ENCODE measurements at regions not wholly inside any gene's neighbourhood (a gene's known extent, or its start where the extent isn't known, plus 50 kb on each side); places are given as distances from the start of the nearest gene placed in this dataset.

DNA sequence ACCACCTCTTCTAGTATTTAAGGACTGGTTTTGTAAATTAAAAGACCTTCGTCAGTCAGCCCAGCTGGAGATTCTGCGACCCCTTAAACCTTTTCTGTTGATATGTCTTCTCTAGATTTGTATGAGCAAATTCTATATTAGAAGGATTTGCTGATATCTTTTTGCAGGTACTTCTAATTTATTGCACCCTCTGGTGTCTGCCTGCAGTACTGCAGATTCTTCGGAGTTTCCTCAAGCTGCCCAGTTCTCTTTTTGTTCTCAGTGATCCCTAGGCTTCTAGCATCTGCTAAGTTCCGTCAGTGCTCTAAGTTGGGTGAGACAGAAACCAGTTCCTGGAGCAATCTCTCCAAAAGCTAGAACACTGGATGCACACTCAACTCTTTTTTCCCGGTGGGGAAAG, 545.2 kb downstream of the C4orf33 start:
- H3K4me3 ChIP-seq (ENCODE audit: low read depth, low read length), result no peak overlapping the region

- no peak overlapping the region for H3K4me3 ChIP-seq (ENCODE audit: low read depth, low read length)
Observed at GRCh38 chr4:129645461-129645860, 549.5 kb downstream of the C4orf33 start.

DNA sequence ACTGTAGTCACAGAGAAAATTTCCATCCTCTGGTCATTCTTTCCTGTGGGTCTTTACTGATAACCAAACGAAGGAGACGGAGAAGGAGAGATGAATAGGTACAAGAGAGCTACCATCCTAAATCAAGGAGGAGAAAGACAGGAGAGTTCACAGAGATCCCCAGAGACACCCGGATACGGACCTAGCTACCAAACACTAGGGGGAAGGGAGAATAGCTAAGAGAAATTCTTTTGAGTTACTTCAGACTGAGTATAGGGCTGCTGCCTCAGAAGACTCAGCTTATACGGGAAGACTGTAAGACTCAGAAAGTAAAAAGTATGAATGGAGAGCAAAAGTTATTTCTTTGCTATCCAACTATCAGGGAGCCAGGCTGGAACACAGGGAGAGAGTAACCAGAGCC, 572.1 kb downstream of the C4orf33 start:
- H3K4me3 ChIP-seq (ENCODE audit: low read depth, low read length), result no peak overlapping the region

DNA sequence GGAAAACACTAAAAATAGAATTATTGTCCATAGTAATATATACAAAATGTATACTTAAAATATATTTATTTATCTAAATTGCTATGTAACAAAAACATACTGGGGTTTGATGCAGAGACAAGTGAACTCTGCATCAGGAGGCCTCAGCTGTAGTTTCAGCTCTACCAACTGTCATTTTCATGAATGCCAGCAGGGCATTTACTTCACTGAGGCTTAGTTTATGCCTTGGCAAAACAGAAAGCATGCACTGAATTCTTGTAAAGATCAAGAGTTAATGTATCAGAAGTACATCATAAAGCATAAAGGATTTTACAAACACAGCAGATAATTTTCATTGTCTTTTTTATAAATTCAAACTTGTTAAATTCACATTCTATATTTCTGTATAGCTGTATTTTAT, 577.0 kb downstream of the C4orf33 start:
- no peak overlapping the region for H3K4me3 ChIP-seq (ENCODE audit: low read depth, low read length)

- no peak overlapping the region for H3K4me3 ChIP-seq (ENCODE audit: low read depth, low read length)
Observed at GRCh38 chr4:129675036-129675435, 579.1 kb downstream of the C4orf33 start.

DNA sequence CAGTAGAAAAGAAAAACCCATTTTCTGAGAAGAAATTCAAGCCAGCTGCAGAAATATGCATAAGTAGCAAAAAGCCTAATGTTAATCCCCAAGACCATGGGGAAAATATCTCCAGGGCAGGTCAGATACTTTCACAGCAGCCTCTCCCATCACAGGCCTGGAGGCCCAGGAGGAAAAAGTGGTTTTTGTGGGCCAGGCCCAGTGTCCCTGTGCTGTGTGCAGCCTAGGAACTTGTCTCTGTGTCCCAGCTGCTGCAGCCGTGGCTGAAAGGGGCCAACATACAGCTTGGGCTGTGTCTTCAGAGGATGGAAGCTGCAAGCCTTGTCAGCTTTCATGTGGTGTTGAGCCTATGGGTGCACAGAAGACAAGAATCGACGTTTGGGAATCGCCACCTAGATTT, 581.0 kb downstream of the C4orf33 start:
- no peak overlapping the region for H3K4me3 ChIP-seq (ENCODE audit: low read depth, low read length)

GRCh38 chr4:129682586-129682985, 586.6 kb downstream of the C4orf33 start:
- no peak overlapping the region for H3K4me3 ChIP-seq (ENCODE audit: low read depth, low read length)

DNA sequence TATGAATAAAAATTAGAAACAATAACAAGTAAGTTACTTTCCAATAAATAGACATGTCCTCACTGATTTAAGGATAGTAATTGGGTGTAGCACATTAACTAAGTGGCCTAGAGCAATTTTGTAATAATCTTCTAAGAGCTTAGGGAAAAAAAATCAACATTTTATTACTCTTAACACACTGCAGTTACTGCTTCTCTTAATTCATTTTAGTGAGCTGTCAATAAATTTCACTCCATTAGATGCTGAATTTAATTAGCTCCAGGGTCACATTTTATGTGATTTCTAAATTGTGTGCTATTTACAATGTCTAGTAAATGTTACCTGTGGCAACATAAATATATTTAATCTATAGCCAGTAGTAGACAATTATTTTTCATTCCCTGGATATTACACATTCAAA, 612.0 kb downstream of the C4orf33 start:
- no peak overlapping the region for H3K4me3 ChIP-seq (ENCODE audit: low read depth, low read length)

GRCh38 chr4:129708784-129709183, 612.8 kb downstream of the C4orf33 start:
- no peak overlapping the region for H3K4me3 ChIP-seq (ENCODE audit: low read depth, low read length)

DNA sequence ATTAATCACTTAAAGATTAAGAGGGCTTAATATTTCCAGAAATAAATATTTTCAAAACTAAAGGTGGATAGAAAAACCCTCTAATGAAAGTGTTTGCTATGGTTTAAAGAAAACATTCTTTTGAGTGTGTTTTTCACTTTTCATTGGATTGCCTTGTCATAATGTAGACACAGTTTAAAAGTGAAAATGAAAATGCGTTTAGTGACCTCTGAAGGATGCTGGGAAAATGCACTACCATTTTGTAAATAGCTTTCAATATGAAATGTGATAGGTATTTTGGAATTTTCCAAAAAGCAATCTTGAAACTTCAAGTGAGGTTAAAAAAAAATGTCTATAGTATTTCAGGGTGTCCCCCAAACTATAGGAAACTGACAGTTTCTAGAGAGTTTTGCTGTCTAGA, 642.2 kb downstream of the C4orf33 start:
- no peak overlapping the region for H3K4me3 ChIP-seq (ENCODE audit: low read depth, low read length)

DNA sequence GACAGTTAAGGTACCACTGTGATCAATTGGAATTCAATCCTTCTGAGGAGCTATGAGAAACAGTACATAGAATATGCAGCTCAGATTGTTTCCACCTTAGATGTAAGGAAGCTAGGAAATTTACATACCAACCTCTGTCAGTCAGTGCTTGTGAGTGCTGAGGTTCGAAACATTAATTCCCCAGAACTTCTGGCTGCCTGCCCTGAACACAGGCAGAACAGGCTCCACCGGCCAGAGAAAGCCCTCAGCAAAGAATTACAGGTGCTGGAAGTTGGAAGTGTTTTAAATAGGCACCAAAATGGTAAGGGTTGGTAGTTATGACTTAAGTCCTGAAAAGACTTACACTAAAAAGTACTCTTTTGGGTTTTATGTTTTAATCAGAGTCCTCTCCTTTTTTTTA, 651.8 kb downstream of the C4orf33 start:
- no peak overlapping the region for H3K4me3 ChIP-seq (ENCODE audit: low read depth, low read length)

GRCh38 chr4:129748991-129749390, 653.0 kb downstream of the C4orf33 start:
- no peak overlapping the region for H3K4me3 ChIP-seq (ENCODE audit: low read depth, low read length)

- H3K4me3 ChIP-seq (ENCODE audit: low read depth, low read length), result no peak overlapping the region
Observed at GRCh38 chr4:129751646-129752045, 655.7 kb downstream of the C4orf33 start.

GRCh38 chr4:129783596-129783995, 687.6 kb downstream of the C4orf33 start:
- H3K4me3 ChIP-seq (ENCODE audit: low read depth, low read length), result no peak overlapping the region

GRCh38 chr4:129788486-129788885, 692.5 kb downstream of the C4orf33 start:
- H3K4me3 ChIP-seq (ENCODE audit: low read depth, low read length), result no peak overlapping the region

DNA sequence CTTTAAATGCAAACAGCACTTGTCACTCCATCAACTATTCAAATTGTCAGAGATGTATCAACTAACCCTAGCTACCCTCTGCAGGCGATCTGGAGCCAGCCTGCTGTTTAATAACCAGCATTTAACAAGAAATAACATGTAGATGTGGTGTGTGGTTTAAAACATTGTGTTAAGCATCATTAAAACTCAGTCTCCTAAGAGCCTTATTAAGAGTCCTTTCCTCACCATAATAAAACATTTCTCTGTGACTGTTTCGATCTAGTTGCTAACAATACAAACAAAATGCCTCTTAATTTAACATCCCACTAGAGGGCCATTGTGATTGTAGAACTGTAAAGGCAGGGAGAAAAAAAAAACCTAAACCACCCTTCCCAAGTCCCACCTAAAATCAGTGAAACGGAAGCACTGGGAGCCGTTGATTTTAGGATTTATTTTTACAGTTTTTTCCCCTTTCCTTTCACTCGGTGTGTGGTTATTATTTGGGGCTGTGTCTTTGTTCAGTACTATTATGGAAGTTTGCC, 708.6 kb downstream of the C4orf33 start:
- no peak overlapping the region for H3K4me3 ChIP-seq (ENCODE audit: low read depth, low read length)

- H3K4me3 ChIP-seq (ENCODE audit: low read depth, low read length), result no peak overlapping the region
Observed at GRCh38 chr4:129806986-129807385, 711.0 kb downstream of the C4orf33 start.

DNA sequence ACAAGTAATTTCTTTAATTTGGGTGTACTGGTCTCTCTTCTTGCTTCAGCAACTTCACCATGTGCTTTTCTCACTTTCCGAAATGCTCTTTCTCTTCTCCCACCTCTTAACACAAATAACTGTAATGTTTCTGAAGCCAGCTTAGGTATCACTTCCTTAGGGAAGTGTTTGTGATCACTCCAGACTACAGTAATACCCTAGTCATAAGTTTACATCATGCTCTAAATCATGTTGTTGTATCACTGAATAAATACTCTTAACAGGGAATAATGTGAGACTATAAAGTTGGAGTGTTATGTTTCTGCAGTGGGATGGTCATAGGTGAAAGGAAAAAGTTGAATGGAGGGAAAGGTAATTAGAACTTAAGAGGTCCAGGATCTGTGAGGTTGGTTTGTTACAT, 712.3 kb downstream of the C4orf33 start:
- H3K4me3 ChIP-seq (ENCODE audit: low read depth, low read length), result no peak overlapping the region

DNA sequence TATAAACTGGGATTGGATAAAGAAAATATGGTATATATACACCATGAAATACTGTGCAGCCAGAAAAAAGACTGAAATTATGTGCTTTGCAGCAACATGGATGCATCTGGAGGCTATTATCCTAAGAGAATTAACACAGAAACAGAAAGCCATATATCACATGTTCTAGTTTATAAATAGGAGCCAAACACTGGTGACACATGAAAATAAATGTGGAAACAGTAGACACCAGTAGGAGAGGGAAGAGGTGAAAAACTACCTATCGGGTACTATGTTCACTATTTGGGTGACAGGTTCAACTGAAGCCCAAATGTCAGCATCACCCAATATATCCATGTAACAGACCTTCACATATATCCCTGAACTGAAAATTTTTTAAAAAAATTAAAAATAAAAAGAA, 725.1 kb downstream of the C4orf33 start:
- H3K4me3 ChIP-seq (ENCODE audit: low read depth, low read length), result no peak overlapping the region

DNA sequence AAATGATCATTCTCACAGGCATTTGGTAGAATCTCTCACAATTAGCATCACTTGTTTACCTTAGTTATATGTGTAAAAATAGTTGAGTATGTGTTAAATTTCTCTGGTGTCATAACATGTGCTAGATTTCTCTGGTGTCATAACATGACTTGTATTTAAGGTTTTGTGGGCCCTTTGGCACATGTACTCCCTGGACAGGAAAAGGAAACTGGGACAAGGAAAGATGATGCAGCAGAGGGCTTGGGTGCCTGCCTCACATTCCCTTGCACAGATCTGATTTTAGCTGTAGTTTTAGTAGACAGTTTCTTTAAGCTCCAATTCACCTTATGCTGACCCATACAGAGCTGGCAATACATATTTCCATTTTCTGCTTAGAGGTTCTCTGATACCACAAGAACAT, 726.0 kb downstream of the C4orf33 start:
- H3K4me3 ChIP-seq (ENCODE audit: low read depth, low read length), result no peak overlapping the region

GRCh38 chr4:129822701-129823100, 726.7 kb downstream of the C4orf33 start:
- no peak overlapping the region for H3K4me3 ChIP-seq (ENCODE audit: low read depth, low read length)

GRCh38 chr4:129823105-129823504, 727.2 kb downstream of the C4orf33 start:
- H3K4me3 ChIP-seq (ENCODE audit: low read depth, low read length), result no peak overlapping the region

DNA sequence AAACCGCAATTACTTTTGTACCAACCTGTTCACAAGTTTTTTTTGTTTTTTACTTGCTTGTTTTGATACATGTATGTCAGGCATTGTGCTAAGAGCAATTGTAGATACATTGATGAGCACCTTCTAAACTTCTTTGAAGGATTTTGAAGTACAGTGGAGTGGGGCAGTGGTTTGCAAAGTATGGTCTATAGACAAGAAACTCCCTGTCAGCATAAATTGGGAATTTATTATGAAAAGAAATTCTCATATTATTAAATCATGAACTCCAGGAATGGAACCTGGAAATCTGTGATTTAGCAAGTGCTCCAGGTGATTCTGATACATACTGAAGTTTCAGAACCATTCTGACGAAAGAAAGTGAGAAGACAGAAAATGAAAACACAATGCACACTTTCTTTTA, 733.4 kb downstream of the C4orf33 start:
- no peak overlapping the region for H3K4me3 ChIP-seq (ENCODE audit: low read depth, low read length)

- no peak overlapping the region for H3K4me3 ChIP-seq (ENCODE audit: low read depth, low read length)
Observed at GRCh38 chr4:129839687-129840086, 743.7 kb downstream of the C4orf33 start.

Measured in iPS-11a (cell line).